Panc1 (cell line): ENCODE measurements at regions not wholly inside any gene's neighbourhood (a gene's known extent, or its start where the extent isn't known, plus 50 kb on each side); places are given as distances from the start of the nearest gene placed in this dataset.

Source experiments
- ATAC-seq: fragments of 200-7000 bp; cut with Tn5 transposase; 2 replicates; pipeline ENCODE4 v1.9.1; 2020; ENCODE audit warnings: mild to moderate bottlenecking, moderate library complexity
- BruUV-seq: library from RNA; stranded (reverse); fragments of 400-500 nt; replicated peaks from 2 replicates; lab custom pipeline; 2021; lab: Mats Ljungman, UMichigan
- CTCF ChIA-PET: fragments of 300-600 bp; sonication (Branson Sonifier 250); formaldehyde crosslinking; loops from one replicate; lab custom pipeline; 2022; ENCODE audit warnings: antibody characterized with exemption; lab: Charles Lee
- POLR2A ChIA-PET: fragments of 300-600 bp; sonication (Branson Sonifier 250); formaldehyde crosslinking; loops from one replicate; lab custom pipeline; 2022; ENCODE audit warnings: antibody characterized with exemption; lab: Charles Lee
- DNase-seq: peaks from one replicate; pipeline ENCODE4 v3.0.0-alpha.2; 2010; ENCODE audit warnings: low read depth, low spot score
- H3K27ac ChIP-seq: 2 replicates; pipeline ENCODE4 v1.5.1; 2011; ENCODE audit warnings: mild to moderate bottlenecking, low read length, inconsistent platforms
- H3K27me3 ChIP-seq: fragments of 200-500 bp; sonication (Bioruptor generic); 2 replicates; pipeline ENCODE4 v1.6.0; 2014; ENCODE audit warnings: low read length, inconsistent platforms; ENCODE audit not compliant: control insufficient read depth, insufficient read depth
- H3K36me3 ChIP-seq: fragments of 200-500 bp; sonication (Bioruptor generic); 2 replicates; pipeline ENCODE4 v1.5.1; 2014; ENCODE audit warnings: inconsistent platforms, mild to moderate bottlenecking, low read length, moderate library complexity; ENCODE audit not compliant: control insufficient read depth, insufficient read depth
- H3K4me1 ChIP-seq: 2 replicates; pipeline ENCODE4 v1.5.1; 2011; ENCODE audit warnings: inconsistent platforms, mild to moderate bottlenecking, low read length, moderate library complexity; ENCODE audit not compliant: control insufficient read depth, insufficient read depth
- H3K4me3 ChIP-seq, 2 experiments: 2 replicates each; pipeline ENCODE4 v1.5.1; 2011 to 2012; ENCODE audit warnings: low read depth in 2 of 2, low read length in 2 of 2, mild to moderate bottlenecking in 2 of 2, inconsistent platforms in 1 of 2, moderate library complexity in 1 of 2
- H3K9me3 ChIP-seq: fragments of 200-500 bp; sonication (Bioruptor generic); 2 replicates; pipeline ENCODE4 v1.5.1; 2014; ENCODE audit warnings: low read depth, mild to moderate bottlenecking, inconsistent platforms, low read length, moderate library complexity; ENCODE audit not compliant: control insufficient read depth, insufficient read depth
- POLR2AphosphoS5 ChIP-seq: IDR thresholded peaks from 2 replicates; pipeline ENCODE4 v1.6.1; 2012; ENCODE audit warnings: mild to moderate bottlenecking, low read depth, low read length, moderate library complexity
- SIN3A ChIP-seq: IDR thresholded peaks from 2 replicates; pipeline ENCODE4 v1.6.1; 2012; ENCODE audit warnings: low read depth, mild to moderate bottlenecking, low read length, moderate library complexity, borderline replicate concordance; ENCODE audit not compliant: insufficient read depth
- TCF7L2 ChIP-seq: IDR thresholded peaks from 2 replicates; pipeline ENCODE4 v1.6.1; 2011; ENCODE audit warnings: mild to moderate bottlenecking, low read depth, low read length, inconsistent platforms
- in situ Hi-C: cut with HindIII; loops from 2 replicates; pipeline ENCODE4 v1.10.0; 2016; ENCODE audit warnings: low sequenced_read_pairs, low pct_unique_long_range_greater_than_20kb
- intact Hi-C: fragments of 100-400 bp; cut with micrococcal nuclease; formaldehyde crosslinking; loops from one replicate; pipeline ENCODE4 v1.10.0; 2022; ENCODE audit not compliant: unreplicated experiment
- TF ChIP-seq, protein P1 (sequence below), 2 experiments: IDR thresholded peaks; 2 replicates each; pipeline ENCODE4 v1.6.1; 2011 to 2012; ENCODE audit warnings: low read depth in 2 of 2, control low read depth in 1 of 2, low read length in 1 of 2, mild to moderate bottlenecking in 1 of 2, moderate library complexity in 1 of 2; ENCODE audit not compliant: insufficient read depth in 1 of 2
- TF ChIP-seq, protein P2 (sequence below): fragments of 450-650 bp; IDR thresholded peaks from 2 replicates; pipeline ENCODE4 v1.5.1; 2017; ENCODE audit warnings: mild to moderate bottlenecking

DNA sequence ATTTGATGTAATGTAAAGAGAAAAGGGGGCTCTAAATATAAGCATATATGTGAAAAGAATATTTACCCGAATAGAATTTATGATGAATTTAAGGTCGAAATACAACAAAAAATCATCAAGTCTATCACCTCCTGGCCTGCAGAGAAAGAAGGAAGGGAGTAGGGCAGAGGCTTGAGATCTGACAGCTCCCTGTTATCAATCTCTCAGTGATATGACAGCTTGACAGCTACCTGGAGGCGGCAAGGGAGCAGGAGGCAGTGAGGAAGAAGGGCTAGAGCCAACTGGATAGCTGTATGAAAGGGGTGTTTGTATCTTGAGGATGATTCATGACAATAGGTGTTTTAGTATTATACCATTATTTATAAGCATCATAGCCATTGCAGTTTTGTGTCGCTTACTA, 299.8 kb upstream of the DNAJC19 start:
- no peak overlapping the region for H3K27ac ChIP-seq
- no TSS peak for BruUV-seq
- no peaks in the 10 kb centered on the region for H3K9me3 ChIP-seq
- TF ChIP-seq SIN3A (no peak), POLR2AphosphoS5 (no peak), TCF7L2 (no peak)
- TF ChIP-seq, protein P1, sequence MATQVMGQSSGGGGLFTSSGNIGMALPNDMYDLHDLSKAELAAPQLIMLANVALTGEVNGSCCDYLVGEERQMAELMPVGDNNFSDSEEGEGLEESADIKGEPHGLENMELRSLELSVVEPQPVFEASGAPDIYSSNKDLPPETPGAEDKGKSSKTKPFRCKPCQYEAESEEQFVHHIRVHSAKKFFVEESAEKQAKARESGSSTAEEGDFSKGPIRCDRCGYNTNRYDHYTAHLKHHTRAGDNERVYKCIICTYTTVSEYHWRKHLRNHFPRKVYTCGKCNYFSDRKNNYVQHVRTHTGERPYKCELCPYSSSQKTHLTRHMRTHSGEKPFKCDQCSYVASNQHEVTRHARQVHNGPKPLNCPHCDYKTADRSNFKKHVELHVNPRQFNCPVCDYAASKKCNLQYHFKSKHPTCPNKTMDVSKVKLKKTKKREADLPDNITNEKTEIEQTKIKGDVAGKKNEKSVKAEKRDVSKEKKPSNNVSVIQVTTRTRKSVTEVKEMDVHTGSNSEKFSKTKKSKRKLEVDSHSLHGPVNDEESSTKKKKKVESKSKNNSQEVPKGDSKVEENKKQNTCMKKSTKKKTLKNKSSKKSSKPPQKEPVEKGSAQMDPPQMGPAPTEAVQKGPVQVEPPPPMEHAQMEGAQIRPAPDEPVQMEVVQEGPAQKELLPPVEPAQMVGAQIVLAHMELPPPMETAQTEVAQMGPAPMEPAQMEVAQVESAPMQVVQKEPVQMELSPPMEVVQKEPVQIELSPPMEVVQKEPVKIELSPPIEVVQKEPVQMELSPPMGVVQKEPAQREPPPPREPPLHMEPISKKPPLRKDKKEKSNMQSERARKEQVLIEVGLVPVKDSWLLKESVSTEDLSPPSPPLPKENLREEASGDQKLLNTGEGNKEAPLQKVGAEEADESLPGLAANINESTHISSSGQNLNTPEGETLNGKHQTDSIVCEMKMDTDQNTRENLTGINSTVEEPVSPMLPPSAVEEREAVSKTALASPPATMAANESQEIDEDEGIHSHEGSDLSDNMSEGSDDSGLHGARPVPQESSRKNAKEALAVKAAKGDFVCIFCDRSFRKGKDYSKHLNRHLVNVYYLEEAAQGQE (IDR thresholded peaks at IDR 0.05; ENCODE audit: insufficient read depth in 1 of 2, low read depth in 2 of 2, low read length in 1 of 2), result no peak
- TF ChIP-seq, protein P2, sequence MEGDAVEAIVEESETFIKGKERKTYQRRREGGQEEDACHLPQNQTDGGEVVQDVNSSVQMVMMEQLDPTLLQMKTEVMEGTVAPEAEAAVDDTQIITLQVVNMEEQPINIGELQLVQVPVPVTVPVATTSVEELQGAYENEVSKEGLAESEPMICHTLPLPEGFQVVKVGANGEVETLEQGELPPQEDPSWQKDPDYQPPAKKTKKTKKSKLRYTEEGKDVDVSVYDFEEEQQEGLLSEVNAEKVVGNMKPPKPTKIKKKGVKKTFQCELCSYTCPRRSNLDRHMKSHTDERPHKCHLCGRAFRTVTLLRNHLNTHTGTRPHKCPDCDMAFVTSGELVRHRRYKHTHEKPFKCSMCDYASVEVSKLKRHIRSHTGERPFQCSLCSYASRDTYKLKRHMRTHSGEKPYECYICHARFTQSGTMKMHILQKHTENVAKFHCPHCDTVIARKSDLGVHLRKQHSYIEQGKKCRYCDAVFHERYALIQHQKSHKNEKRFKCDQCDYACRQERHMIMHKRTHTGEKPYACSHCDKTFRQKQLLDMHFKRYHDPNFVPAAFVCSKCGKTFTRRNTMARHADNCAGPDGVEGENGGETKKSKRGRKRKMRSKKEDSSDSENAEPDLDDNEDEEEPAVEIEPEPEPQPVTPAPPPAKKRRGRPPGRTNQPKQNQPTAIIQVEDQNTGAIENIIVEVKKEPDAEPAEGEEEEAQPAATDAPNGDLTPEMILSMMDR, result no peak
- ChIA-PET POLR2A (no interaction called here), CTCF (no interaction called here)
- no peak overlapping the region for H3K4me3 ChIP-seq
- no peaks in the 10 kb centered on the region for H3K27me3 ChIP-seq
- intact Hi-C loops, result no loop called here
- H3K4me1 ChIP-seq, result no peaks in the 10 kb centered on the region
- no peak for ATAC-seq
- in situ Hi-C loops, result no loop called here
- H3K36me3 ChIP-seq, result no peaks in the 10 kb centered on the region
- no peak for DNase-seq

DNA sequence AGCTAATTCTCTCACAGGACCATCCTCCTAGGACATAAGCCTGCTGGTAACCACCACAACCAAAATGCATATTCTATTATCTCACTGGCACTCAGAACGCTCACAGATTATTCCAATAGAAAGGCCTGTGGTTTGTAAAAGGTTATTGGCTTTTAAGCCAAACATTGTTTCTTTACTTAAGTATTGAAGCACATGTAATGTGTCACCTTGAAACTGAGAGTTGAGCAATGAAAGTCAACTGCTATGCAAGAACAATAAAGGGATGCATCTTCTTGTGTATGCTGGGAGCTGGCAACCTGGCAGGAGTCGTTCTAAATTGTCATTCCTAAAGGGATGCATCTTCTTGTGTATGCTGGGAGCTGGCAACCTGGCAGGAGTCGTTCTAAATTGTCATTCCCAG, 298.6 kb upstream of the DNAJC19 start:
- CTCF ChIA-PET, result no interaction called here
- H3K4me1 ChIP-seq, result no peaks in the 10 kb centered on the region
- TF ChIP-seq, protein P2, result no peak
- TF ChIP-seq, protein P1 (IDR thresholded peaks at IDR 0.05; ENCODE audit: insufficient read depth in 1 of 2, low read depth in 2 of 2, low read length in 1 of 2), result no peak
- TF ChIP-seq TCF7L2, result no peak
- no peak for TF ChIP-seq POLR2AphosphoS5
- TF ChIP-seq SIN3A, result no peak
- in situ Hi-C loops (no loop called here), intact Hi-C loops (no loop called here)
- POLR2A ChIA-PET, result no interaction called here
- BruUV-seq, result no TSS peak
- H3K4me3 ChIP-seq, result no peak overlapping the region
- no peaks in the 10 kb centered on the region for H3K27me3 ChIP-seq
- no peaks in the 10 kb centered on the region for H3K36me3 ChIP-seq
- ATAC-seq (no peak), DNase-seq (no peak)
- H3K27ac ChIP-seq, result no peak overlapping the region
- H3K9me3 ChIP-seq, result no peaks in the 10 kb centered on the region
